Retinal pigment epithelial cell (primary cell): ENCODE measurements at regions not wholly inside any gene's neighbourhood (a gene's known extent, or its start where the extent isn't known, plus 50 kb on each side); places are given as distances from the start of the nearest gene placed in this dataset.

ENCODE experiments used
- DNase-seq: peaks from one replicate; pipeline ENCODE4 v3.0.0-alpha.2; 2010; ENCODE audit warnings: low read depth
- H3K4me3 ChIP-seq: 2 replicates; pipeline ENCODE4 v1.5.1; 2011; ENCODE audit warnings: mild to moderate bottlenecking, low read length, control low read depth, moderate library complexity
- TF ChIP-seq, protein P1 (sequence below): conservative IDR thresholded peaks from 2 replicates; pipeline ENCODE4 v1.5.1; 2011; ENCODE audit warnings: low read depth, low read length, control low read depth, inconsistent platforms

DNA sequence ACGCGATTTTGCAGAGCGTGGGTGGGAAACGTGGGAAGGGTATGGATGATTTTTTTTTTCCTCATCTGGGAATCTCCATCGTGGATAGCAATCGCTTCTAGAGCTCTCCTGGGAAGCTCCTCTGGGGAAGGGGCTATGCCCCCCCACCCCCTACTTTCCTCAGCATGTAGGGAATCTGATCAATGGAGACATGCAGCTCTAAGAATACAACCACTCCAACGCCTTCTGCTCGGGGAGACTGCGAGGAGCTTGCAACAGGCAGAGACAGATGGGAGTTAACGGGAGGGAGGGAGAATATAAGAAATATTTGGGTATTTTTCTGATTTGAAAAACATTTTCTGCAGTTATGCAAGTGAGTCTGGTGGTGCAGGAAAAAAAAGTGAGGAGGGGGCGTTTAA, 104.6 kb upstream of the HSD17B12 start:
- TF ChIP-seq, protein P1, sequence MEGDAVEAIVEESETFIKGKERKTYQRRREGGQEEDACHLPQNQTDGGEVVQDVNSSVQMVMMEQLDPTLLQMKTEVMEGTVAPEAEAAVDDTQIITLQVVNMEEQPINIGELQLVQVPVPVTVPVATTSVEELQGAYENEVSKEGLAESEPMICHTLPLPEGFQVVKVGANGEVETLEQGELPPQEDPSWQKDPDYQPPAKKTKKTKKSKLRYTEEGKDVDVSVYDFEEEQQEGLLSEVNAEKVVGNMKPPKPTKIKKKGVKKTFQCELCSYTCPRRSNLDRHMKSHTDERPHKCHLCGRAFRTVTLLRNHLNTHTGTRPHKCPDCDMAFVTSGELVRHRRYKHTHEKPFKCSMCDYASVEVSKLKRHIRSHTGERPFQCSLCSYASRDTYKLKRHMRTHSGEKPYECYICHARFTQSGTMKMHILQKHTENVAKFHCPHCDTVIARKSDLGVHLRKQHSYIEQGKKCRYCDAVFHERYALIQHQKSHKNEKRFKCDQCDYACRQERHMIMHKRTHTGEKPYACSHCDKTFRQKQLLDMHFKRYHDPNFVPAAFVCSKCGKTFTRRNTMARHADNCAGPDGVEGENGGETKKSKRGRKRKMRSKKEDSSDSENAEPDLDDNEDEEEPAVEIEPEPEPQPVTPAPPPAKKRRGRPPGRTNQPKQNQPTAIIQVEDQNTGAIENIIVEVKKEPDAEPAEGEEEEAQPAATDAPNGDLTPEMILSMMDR = no peak
- no peak for DNase-seq

GRCh38 chr11:43576320-43576802, 104.2 kb upstream of the HSD17B12 start:
- TF ChIP-seq, protein P1 = no peak
- peak overlapping the region; percentile 42 for H3K4me3 ChIP-seq
- no peak for DNase-seq

More for the DNA sequence above, 104.6 kb upstream of the HSD17B12 start:
- peak overlapping the region; percentile 42 for H3K4me3 ChIP-seq

GRCh38 chr11:43576803-43577521, 103.6 kb upstream of the HSD17B12 start:
- TF ChIP-seq, protein P1 = peak; percentile 53
- DNase-seq = no peak
- H3K4me3 ChIP-seq = peak overlapping the region; percentile 29

DNA sequence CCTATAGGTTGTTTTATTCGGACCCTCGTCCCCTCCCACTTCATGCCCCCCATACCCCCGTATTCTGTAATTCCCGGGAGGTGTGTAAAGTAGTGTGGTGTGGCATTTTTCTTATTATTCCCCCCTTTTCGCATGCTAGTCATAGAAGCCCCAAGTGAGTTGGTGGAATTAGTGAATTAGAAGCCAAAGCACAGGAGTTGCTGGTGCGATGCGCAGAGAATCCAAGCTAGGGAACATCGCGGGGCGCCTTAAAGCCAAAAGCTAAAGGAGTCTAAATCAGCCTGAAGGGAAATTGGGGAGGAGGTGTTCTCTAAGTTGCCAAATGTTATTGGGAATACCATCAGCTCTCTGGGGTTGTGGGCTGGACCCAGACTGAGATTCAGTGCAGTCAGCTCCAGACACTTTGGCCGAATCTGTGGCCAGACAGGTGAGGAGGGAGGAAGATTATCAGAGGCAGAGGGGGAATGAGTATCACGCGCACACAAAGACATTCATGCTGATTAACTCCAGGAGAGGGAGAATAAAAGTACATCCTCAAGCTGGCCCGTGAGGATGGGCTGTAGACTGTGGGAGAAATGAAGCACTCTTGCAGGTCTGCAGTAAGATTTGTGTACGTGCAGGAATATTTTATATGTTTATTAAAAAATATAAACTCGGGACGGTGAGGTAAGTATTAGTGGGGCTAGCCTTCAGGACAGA, 102.8 kb upstream of the HSD17B12 start:
- DNase-seq = no peak
- H3K4me3 ChIP-seq = no peak overlapping the region
- TF ChIP-seq, protein P1 = no peak

- H3K4me3 ChIP-seq = peak overlapping the region; percentile 53
- DNase-seq = no peak
- TF ChIP-seq, protein P1 = no peak
These were observed 102.0 kb upstream of the HSD17B12 start for GRCh38 chr11:43578346-43579170.

GRCh38 chr11:43579171-43579918, 101.2 kb upstream of the HSD17B12 start:
- H3K4me3 ChIP-seq = peak overlapping the region; percentile 53
- TF ChIP-seq, protein P1 = peak; percentile 51
- DNase-seq = no peak
